GM23338 (cell line): ENCODE measurements at regions not wholly inside any gene's neighbourhood (a gene's known extent, or its start where the extent isn't known, plus 50 kb on each side); places are given as distances from the start of the nearest gene placed in this dataset.

Experiments used
- ATAC-seq: fragments of 200-7000 bp; cut with Tn5 transposase; 3 replicates; pipeline ENCODE4 v1.9.1; 2020
- DNase-seq: peaks from one replicate; pipeline ENCODE4 v3.0.0-alpha.2; 2015; ENCODE audit warnings: low spot score
- H2AFZ ChIP-seq: fragments of 200-600 bp; sonication (generic); 2 replicates; pipeline ENCODE4 v1.8.0; 2016; ENCODE audit warnings: antibody characterized with exemption, mild to moderate bottlenecking, moderate library complexity
- H3F3A ChIP-seq: fragments of 200-600 bp; sonication (generic); replicated peaks from 2 replicates; pipeline ENCODE4 v1.8.0; 2017; ENCODE audit warnings: antibody characterized with exemption, mixed run types, low read depth
- H3K27ac ChIP-seq: fragments of 200-600 bp; sonication (generic); 2 replicates; pipeline ENCODE4 v1.6.1; 2016; ENCODE audit warnings: low read depth
- H3K27me3 ChIP-seq: fragments of 200-600 bp; sonication (generic); 2 replicates; pipeline ENCODE4 v1.8.0; 2016; ENCODE audit warnings: mild to moderate bottlenecking, mixed run types, moderate library complexity; ENCODE audit not compliant: insufficient read depth
- H3K36me3 ChIP-seq: fragments of 200-600 bp; sonication (generic); 2 replicates; pipeline ENCODE4 v1.8.0; 2016; ENCODE audit warnings: mild to moderate bottlenecking; ENCODE audit not compliant: insufficient read depth
- H3K4me1 ChIP-seq: fragments of 200-600 bp; sonication (generic); 2 replicates; pipeline ENCODE4 v1.8.0; 2016; ENCODE audit warnings: mild to moderate bottlenecking, moderate library complexity; ENCODE audit not compliant: insufficient read depth
- H3K4me2 ChIP-seq: fragments of 200-600 bp; sonication (generic); 2 replicates; pipeline ENCODE4 v1.7.1; 2017; ENCODE audit warnings: mixed run types
- H3K4me3 ChIP-seq: fragments of 200-600 bp; sonication (generic); 2 replicates; pipeline ENCODE4 v1.6.1; 2016; ENCODE audit warnings: mixed run types
- H3K79me2 ChIP-seq: fragments of 200-600 bp; sonication (generic); replicated peaks from 2 replicates; pipeline ENCODE4 v1.8.0; 2017; ENCODE audit warnings: mild to moderate bottlenecking; ENCODE audit not compliant: insufficient read depth
- H3K9me2 ChIP-seq: fragments of 200-600 bp; sonication (generic); 2 replicates; pipeline ENCODE4 v1.8.0; 2017; ENCODE audit not compliant: insufficient read depth
- H4K20me1 ChIP-seq: fragments of 200-600 bp; sonication (generic); replicated peaks from 2 replicates; pipeline ENCODE4 v1.8.0; 2017; ENCODE audit warnings: mild to moderate bottlenecking; ENCODE audit not compliant: insufficient read depth
- H3K27ac Mint-ChIP-seq: 2 replicates; pipeline ENCODE4 v1.8.0; 2020; ENCODE audit warnings: inconsistent platforms, mild to moderate bottlenecking, moderate library complexity, mixed read lengths
- H3K27me3 Mint-ChIP-seq: 3 replicates; pipeline ENCODE4 v1.8.0; 2022; ENCODE audit warnings: low read depth, mild to moderate bottlenecking, moderate library complexity, mixed read lengths, inconsistent platforms; ENCODE audit not compliant: insufficient read depth, poor library complexity
- H3K36me3 Mint-ChIP-seq: 3 replicates; pipeline ENCODE4 v1.8.0; 2021; ENCODE audit warnings: low read depth, mild to moderate bottlenecking, inconsistent platforms, moderate library complexity, mixed read lengths
- H3K4me1 Mint-ChIP-seq: 3 replicates; pipeline ENCODE4 v1.8.0; 2020; ENCODE audit warnings: mild to moderate bottlenecking, inconsistent platforms, mixed read lengths
- H3K4me3 Mint-ChIP-seq: 3 replicates; pipeline ENCODE4 v1.8.0; 2021; ENCODE audit warnings: moderate library complexity, mild to moderate bottlenecking, inconsistent platforms, mixed read lengths
- H3K9me3 Mint-ChIP-seq: 3 replicates; pipeline ENCODE4 v1.8.0; 2020; ENCODE audit warnings: moderate library complexity, mild to moderate bottlenecking, inconsistent platforms, mixed read lengths
- CREB1 ChIP-seq: fragments of 250-450 bp; sonication (Bioruptor Pico); IDR thresholded peaks from 2 replicates; pipeline ENCODE4 v1.5.0; 2020; ENCODE audit warnings: low read depth, mild to moderate bottlenecking, moderate library complexity
- EZH2 ChIP-seq: fragments of 200-600 bp; sonication (generic); IDR thresholded peaks from one replicate; pipeline ENCODE4 v1.8.0; 2017; ENCODE audit warnings: antibody characterized with exemption, mild to moderate bottlenecking, low read depth; ENCODE audit not compliant: unreplicated experiment
- EZH2phosphoT487 ChIP-seq: fragments of 200-600 bp; sonication (generic); IDR thresholded peaks from one replicate; pipeline ENCODE4 v1.8.1; 2018; ENCODE audit warnings: antibody characterized with exemption; ENCODE audit not compliant: unreplicated experiment
- JUNB ChIP-seq: IDR thresholded peaks from one replicate; pipeline ENCODE4 v1.6.1; 2016; ENCODE audit warnings: antibody characterized with exemption; ENCODE audit not compliant: unreplicated experiment
- NANOG ChIP-seq: IDR thresholded peaks from 2 replicates; pipeline ENCODE4 v1.6.1; 2016; ENCODE audit warnings: antibody characterized with exemption, borderline replicate concordance
- POLR2AphosphoS5 ChIP-seq: IDR thresholded peaks from 2 replicates; pipeline ENCODE4 v1.6.1; 2016; ENCODE audit warnings: antibody characterized with exemption, low read depth
- STAT1 ChIP-seq: IDR thresholded peaks from one replicate; pipeline ENCODE4 v1.6.1; 2016; ENCODE audit warnings: antibody characterized with exemption; ENCODE audit not compliant: unreplicated experiment
- ZNF114 ChIP-seq: fragments of 250-450 bp; sonication (Bioruptor Pico); IDR thresholded peaks from 2 replicates; pipeline ENCODE4 v1.5.0; 2020; ENCODE audit warnings: mild to moderate bottlenecking, moderate library complexity
- ZNF331 ChIP-seq: fragments of 250-450 bp; sonication (Bioruptor Pico); IDR thresholded peaks from 2 replicates; pipeline ENCODE4 v1.5.0; 2020; ENCODE audit warnings: low read depth, mild to moderate bottlenecking, moderate library complexity
- TF ChIP-seq, protein P1 (sequence below): IDR thresholded peaks from one replicate; pipeline ENCODE4 v1.6.1; 2018; ENCODE audit warnings: antibody characterized with exemption; ENCODE audit not compliant: unreplicated experiment
- TF ChIP-seq, protein P2 (sequence below): fragments of 250-450 bp; sonication (Bioruptor Pico); IDR thresholded peaks from 2 replicates; pipeline ENCODE4 v1.5.0; 2020; ENCODE audit warnings: mild to moderate bottlenecking, moderate library complexity
- TF ChIP-seq, protein P3 (sequence below), 2 experiments: fragments of 200-600 bp in 1 of 2; sonication (generic) in 1 of 2; conservative IDR thresholded peaks; 2 replicates each; pipeline versions ENCODE4 v1.5.1 to v1.6.1; 2016 to 2017; ENCODE audit warnings: antibody characterized with exemption in 2 of 2, low read depth in 2 of 2, mild to moderate bottlenecking in 2 of 2, moderate library complexity in 1 of 2
- TF ChIP-seq, protein P4 (sequence below): IDR thresholded peaks from 2 replicates; pipeline ENCODE4 v1.6.1; 2016; ENCODE audit warnings: antibody characterized with exemption

DNA sequence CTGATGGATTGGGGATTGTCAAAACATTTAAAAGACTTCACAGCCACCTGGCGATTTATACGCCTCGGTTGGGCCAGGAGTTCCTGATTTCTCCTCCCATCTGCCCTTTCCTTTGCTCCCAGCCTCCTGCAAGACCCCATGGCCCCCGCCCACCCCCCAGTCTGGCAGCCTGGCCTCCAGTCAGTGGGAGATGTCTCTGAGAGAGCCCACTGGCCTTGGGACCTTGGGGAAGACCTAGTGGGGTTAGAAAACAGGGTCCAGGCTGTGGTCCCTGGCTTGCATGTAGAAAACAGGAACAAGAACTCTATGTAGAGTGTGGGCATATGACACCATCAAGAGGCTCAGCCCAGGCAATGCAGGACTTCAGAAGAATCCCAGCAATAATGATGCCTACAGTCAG is 209.4 kb upstream of the C16orf82 start:
- Histone ChIP-seq H3K79me2 (no peaks in the 10 kb centered on the region), H4K20me1 (no peaks in the 10 kb centered on the region), H3K27me3 (no peaks in the 10 kb centered on the region), H3K27ac (no peak overlapping the region), H3K4me2 (no peak overlapping the region), H2AFZ (no peak overlapping the region), H3K9me2 (no peaks in the 10 kb centered on the region), H3K36me3 (no peaks in the 10 kb centered on the region), H3K4me3 (no peak overlapping the region), H3K4me1 (no peaks in the 10 kb centered on the region), H3F3A (no peaks in the 10 kb centered on the region)
- ATAC-seq = no peak
- H3K4me3 Mint-ChIP-seq = no peak overlapping the region
- no peaks in the 10 kb centered on the region for H3K4me1 Mint-ChIP-seq
- no peak overlapping the region for H3K27ac Mint-ChIP-seq
- DNase-seq = no peak
- H3K9me3 Mint-ChIP-seq = peaks cover 92% of the 10 kb centered on the region
- peaks cover 36% of the 10 kb centered on the region for H3K36me3 Mint-ChIP-seq
- H3K27me3 Mint-ChIP-seq = peaks cover 2% of the 10 kb centered on the region
- TF ChIP-seq STAT1 (no peak), EZH2 (no peak), JUNB (no peak), EZH2phosphoT487 (no peak), ZNF114 (CRISPR knock-in tag) (no peak), ZNF331 (CRISPR knock-in tag) (no peak), NANOG (no peak), CREB1 (no peak), POLR2AphosphoS5 (no peak)
- TF ChIP-seq, protein P1, sequence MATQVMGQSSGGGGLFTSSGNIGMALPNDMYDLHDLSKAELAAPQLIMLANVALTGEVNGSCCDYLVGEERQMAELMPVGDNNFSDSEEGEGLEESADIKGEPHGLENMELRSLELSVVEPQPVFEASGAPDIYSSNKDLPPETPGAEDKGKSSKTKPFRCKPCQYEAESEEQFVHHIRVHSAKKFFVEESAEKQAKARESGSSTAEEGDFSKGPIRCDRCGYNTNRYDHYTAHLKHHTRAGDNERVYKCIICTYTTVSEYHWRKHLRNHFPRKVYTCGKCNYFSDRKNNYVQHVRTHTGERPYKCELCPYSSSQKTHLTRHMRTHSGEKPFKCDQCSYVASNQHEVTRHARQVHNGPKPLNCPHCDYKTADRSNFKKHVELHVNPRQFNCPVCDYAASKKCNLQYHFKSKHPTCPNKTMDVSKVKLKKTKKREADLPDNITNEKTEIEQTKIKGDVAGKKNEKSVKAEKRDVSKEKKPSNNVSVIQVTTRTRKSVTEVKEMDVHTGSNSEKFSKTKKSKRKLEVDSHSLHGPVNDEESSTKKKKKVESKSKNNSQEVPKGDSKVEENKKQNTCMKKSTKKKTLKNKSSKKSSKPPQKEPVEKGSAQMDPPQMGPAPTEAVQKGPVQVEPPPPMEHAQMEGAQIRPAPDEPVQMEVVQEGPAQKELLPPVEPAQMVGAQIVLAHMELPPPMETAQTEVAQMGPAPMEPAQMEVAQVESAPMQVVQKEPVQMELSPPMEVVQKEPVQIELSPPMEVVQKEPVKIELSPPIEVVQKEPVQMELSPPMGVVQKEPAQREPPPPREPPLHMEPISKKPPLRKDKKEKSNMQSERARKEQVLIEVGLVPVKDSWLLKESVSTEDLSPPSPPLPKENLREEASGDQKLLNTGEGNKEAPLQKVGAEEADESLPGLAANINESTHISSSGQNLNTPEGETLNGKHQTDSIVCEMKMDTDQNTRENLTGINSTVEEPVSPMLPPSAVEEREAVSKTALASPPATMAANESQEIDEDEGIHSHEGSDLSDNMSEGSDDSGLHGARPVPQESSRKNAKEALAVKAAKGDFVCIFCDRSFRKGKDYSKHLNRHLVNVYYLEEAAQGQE = no peak
- TF ChIP-seq, protein P2, sequence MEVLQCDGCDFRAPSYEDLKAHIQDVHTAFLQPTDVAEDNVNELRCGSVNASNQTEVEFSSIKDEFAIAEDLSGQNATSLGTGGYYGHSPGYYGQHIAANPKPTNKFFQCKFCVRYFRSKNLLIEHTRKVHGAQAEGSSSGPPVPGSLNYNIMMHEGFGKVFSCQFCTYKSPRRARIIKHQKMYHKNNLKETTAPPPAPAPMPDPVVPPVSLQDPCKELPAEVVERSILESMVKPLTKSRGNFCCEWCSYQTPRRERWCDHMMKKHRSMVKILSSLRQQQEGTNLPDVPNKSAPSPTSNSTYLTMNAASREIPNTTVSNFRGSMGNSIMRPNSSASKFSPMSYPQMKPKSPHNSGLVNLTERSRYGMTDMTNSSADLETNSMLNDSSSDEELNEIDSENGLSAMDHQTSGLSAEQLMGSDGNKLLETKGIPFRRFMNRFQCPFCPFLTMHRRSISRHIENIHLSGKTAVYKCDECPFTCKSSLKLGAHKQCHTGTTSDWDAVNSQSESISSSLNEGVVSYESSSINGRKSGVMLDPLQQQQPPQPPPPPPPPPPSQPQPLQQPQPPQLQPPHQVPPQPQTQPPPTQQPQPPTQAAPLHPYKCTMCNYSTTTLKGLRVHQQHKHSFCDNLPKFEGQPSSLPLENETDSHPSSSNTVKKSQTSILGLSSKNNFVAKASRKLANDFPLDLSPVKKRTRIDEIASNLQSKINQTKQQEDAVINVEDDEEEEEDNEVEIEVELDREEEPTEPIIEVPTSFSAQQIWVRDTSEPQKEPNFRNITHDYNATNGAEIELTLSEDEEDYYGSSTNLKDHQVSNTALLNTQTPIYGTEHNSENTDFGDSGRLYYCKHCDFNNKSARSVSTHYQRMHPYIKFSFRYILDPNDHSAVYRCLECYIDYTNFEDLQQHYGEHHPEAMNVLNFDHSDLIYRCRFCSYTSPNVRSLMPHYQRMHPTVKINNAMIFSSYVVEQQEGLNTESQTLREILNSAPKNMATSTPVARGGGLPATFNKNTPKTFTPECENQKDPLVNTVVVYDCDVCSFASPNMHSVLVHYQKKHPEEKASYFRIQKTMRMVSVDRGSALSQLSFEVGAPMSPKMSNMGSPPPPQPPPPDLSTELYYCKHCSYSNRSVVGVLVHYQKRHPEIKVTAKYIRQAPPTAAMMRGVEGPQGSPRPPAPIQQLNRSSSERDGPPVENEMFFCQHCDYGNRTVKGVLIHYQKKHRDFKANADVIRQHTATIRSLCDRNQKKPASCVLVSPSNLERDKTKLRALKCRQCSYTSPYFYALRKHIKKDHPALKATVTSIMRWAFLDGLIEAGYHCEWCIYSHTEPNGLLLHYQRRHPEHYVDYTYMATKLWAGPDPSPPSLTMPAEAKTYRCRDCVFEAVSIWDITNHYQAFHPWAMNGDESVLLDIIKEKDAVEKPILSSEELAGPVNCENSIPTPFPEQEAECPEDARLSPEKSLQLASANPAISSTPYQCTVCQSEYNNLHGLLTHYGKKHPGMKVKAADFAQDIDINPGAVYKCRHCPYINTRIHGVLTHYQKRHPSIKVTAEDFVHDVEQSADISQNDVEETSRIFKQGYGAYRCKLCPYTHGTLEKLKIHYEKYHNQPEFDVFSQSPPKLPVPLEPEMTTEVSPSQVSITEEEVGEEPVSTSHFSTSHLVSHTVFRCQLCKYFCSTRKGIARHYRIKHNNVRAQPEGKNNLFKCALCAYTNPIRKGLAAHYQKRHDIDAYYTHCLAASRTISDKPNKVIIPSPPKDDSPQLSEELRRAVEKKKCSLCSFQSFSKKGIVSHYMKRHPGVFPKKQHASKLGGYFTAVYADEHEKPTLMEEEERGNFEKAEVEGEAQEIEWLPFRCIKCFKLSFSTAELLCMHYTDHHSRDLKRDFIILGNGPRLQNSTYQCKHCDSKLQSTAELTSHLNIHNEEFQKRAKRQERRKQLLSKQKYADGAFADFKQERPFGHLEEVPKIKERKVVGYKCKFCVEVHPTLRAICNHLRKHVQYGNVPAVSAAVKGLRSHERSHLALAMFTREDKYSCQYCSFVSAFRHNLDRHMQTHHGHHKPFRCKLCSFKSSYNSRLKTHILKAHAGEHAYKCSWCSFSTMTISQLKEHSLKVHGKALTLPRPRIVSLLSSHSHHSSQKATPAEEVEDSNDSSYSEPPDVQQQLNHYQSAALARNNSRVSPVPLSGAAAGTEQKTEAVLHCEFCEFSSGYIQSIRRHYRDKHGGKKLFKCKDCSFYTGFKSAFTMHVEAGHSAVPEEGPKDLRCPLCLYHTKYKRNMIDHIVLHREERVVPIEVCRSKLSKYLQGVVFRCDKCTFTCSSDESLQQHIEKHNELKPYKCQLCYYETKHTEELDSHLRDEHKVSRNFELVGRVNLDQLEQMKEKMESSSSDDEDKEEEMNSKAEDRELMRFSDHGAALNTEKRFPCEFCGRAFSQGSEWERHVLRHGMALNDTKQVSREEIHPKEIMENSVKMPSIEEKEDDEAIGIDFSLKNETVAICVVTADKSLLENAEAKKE (CRISPR knock-in tag) = no peak
- TF ChIP-seq, protein P3, sequence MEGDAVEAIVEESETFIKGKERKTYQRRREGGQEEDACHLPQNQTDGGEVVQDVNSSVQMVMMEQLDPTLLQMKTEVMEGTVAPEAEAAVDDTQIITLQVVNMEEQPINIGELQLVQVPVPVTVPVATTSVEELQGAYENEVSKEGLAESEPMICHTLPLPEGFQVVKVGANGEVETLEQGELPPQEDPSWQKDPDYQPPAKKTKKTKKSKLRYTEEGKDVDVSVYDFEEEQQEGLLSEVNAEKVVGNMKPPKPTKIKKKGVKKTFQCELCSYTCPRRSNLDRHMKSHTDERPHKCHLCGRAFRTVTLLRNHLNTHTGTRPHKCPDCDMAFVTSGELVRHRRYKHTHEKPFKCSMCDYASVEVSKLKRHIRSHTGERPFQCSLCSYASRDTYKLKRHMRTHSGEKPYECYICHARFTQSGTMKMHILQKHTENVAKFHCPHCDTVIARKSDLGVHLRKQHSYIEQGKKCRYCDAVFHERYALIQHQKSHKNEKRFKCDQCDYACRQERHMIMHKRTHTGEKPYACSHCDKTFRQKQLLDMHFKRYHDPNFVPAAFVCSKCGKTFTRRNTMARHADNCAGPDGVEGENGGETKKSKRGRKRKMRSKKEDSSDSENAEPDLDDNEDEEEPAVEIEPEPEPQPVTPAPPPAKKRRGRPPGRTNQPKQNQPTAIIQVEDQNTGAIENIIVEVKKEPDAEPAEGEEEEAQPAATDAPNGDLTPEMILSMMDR (conservative IDR thresholded peaks at IDR 0.05; ENCODE audit: low read depth in 2 of 2) = no peak
- TF ChIP-seq, protein P4, sequence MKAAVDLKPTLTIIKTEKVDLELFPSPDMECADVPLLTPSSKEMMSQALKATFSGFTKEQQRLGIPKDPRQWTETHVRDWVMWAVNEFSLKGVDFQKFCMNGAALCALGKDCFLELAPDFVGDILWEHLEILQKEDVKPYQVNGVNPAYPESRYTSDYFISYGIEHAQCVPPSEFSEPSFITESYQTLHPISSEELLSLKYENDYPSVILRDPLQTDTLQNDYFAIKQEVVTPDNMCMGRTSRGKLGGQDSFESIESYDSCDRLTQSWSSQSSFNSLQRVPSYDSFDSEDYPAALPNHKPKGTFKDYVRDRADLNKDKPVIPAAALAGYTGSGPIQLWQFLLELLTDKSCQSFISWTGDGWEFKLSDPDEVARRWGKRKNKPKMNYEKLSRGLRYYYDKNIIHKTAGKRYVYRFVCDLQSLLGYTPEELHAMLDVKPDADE = no peak
